Upper lobe of left lung (tissue), 6 donors: ENCODE measurements at regions not wholly inside any gene's neighbourhood (a gene's known extent, or its start where the extent isn't known, plus 50 kb on each side); places are given as distances from the start of the nearest gene placed in this dataset.

Source experiments
- ATAC-seq, 2 donors: fragments of 200-7000 bp; cut with Tn5 transposase; one replicate each; pipeline ENCODE4 v1.9.1; 2022; ENCODE audit warnings: mild to moderate bottlenecking in 2 of 2, moderate library complexity in 2 of 2; ENCODE audit not compliant: low FRiP score in 2 of 2
- DNase-seq, 2 donors: peaks; one replicate each; pipeline ENCODE4 v3.0.0-alpha.2; 2019 to 2020
- H3K27ac ChIP-seq, 4 donors: fragments of 200-600 bp; sonication (generic); one replicate each; pipeline ENCODE4 v1.5.1; 2016 to 2019
- H3K27me3 ChIP-seq, 4 donors: fragments of 200-600 bp; sonication (generic); one replicate each; pipeline ENCODE4 v1.5.1; 2017 to 2019
- H3K36me3 ChIP-seq, 4 donors: fragments of 200-600 bp; sonication (generic); one replicate each; pipeline ENCODE4 v1.5.1; 2016 to 2019
- H3K4me1 ChIP-seq, 4 donors: fragments of 200-600 bp; sonication (generic); one replicate each; pipeline ENCODE4 v1.5.1; 2018 to 2019
- H3K4me3 ChIP-seq, 4 donors: fragments of 200-600 bp; sonication (generic); one replicate each; pipeline ENCODE4 v1.5.1; 2017 to 2019; ENCODE audit warnings: mild to moderate bottlenecking in 2 of 4, moderate library complexity in 1 of 4
- H3K9me3 ChIP-seq, 4 donors: fragments of 200-600 bp; sonication (generic); one replicate each; pipeline ENCODE4 v1.5.1; 2018 to 2019
- EP300 ChIP-seq, 4 donors: sonication (generic); formaldehyde crosslinking; IDR thresholded peaks; one replicate each; pipeline ENCODE4 v1.5.1; 2017; ENCODE audit warnings: antibody characterized with exemption in 4 of 4, control low read depth in 2 of 4
- POLR2A ChIP-seq, 4 donors: fragments of 450-650 bp; IDR thresholded peaks; one replicate each; pipeline ENCODE4 v1.5.1; 2016 to 2017; ENCODE audit warnings: antibody characterized with exemption in 4 of 4, mild to moderate bottlenecking in 2 of 4
- POLR2AphosphoS5 ChIP-seq, 2 donors: sonication (generic); formaldehyde crosslinking; IDR thresholded peaks; one replicate each; pipeline ENCODE4 v1.5.1; 2017; ENCODE audit warnings: antibody characterized with exemption in 2 of 2
- WGBS, 2 donors: methylation state at CpG; one replicate each; pipeline ENCODE4 v1.1.5; 2017 to 2018; 5-methylcytosine and 5-hydroxymethylcytosine counted together
- TF ChIP-seq, protein P1 (sequence below), 6 experiments: fragments of 450-650 bp in 4 of 6; fragments of 200-600 bp in 2 of 6; sonication (generic) in 2 of 6; IDR thresholded peaks; one replicate each; pipeline ENCODE4 v1.5.1; 2016 to 2019; ENCODE audit warnings: antibody characterized with exemption in 6 of 6
- donor health status: DM: no; HTN: no; CAD: no; lungs with moderate emphysema.
- donor health status: DM: no; HTN: yes; CAD: no; lungs with severe emphysema.

DNA sequence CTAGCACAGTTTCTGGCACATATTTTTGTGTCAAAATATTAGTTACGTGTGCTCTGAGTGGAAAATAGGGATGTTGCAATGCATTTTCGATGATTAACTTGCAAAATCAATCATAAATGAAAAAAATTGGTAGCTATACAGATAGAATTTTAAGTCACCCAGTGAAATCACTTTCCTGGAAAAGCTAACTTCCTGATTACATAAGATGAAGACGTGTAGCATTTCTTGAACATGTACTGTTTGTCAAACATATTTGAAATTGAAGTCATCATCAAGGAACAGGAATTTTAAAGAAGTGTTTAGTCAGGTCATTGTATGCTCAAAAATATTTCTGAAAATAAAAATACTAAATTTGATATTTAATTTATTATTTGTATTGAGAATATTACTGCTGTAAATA lies 977.7 kb downstream of the PLOD2 start:
- Histone ChIP-seq H3K36me3 (no peaks in the 10 kb centered on the region), H3K9me3 (no peaks in the 10 kb centered on the region), H3K27me3 (no peaks in the 10 kb centered on the region), H3K27ac (no peak overlapping the region), H3K4me3 (no peak overlapping the region), H3K4me1 (peaks cover 0 to 5% (median 0%) of the 10 kb centered on the region in 4 donors)
- ATAC-seq (no peak), DNase-seq (no peak)
- no peak for TF ChIP-seq POLR2A (IDR thresholded peaks at IDR 0.05)
- no peak for TF ChIP-seq POLR2AphosphoS5 (IDR thresholded peaks at IDR 0.05)
- TF ChIP-seq, protein P1, sequence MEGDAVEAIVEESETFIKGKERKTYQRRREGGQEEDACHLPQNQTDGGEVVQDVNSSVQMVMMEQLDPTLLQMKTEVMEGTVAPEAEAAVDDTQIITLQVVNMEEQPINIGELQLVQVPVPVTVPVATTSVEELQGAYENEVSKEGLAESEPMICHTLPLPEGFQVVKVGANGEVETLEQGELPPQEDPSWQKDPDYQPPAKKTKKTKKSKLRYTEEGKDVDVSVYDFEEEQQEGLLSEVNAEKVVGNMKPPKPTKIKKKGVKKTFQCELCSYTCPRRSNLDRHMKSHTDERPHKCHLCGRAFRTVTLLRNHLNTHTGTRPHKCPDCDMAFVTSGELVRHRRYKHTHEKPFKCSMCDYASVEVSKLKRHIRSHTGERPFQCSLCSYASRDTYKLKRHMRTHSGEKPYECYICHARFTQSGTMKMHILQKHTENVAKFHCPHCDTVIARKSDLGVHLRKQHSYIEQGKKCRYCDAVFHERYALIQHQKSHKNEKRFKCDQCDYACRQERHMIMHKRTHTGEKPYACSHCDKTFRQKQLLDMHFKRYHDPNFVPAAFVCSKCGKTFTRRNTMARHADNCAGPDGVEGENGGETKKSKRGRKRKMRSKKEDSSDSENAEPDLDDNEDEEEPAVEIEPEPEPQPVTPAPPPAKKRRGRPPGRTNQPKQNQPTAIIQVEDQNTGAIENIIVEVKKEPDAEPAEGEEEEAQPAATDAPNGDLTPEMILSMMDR (IDR thresholded peaks at IDR 0.05) = no peak
- TF ChIP-seq EP300 (IDR thresholded peaks at IDR 0.05) = no peak
- 40 to 47% methylated on average over 3 of the region's 3 CpGs for WGBS, 2 donors

- Histone ChIP-seq H3K4me3 (no peak overlapping the region), H3K27me3 (no peaks in the 10 kb centered on the region), H3K9me3 (no peaks in the 10 kb centered on the region), H3K4me1 (no peaks in the 10 kb centered on the region), H3K27ac (no peak overlapping the region), H3K36me3 (no peaks in the 10 kb centered on the region)
- no peak for DNase-seq
- 85 to 93% methylated on average over 2 of the region's 2 CpGs for WGBS, 2 donors
- TF ChIP-seq EP300 (IDR thresholded peaks at IDR 0.05) (no peak), POLR2AphosphoS5 (IDR thresholded peaks at IDR 0.05) (no peak), POLR2A (IDR thresholded peaks at IDR 0.05) (no peak)
- TF ChIP-seq, protein P1 (IDR thresholded peaks at IDR 0.05) = no peak
- ATAC-seq = no peak
Observed at GRCh38 chr3:145188079-145188770, 972.8 kb downstream of the PLOD2 start.

- H3K4me1 ChIP-seq = no peaks in the 10 kb centered on the region
- no peaks in the 10 kb centered on the region for H3K36me3 ChIP-seq
- DNase-seq (no peak), ATAC-seq (no peak)
- H3K27me3 ChIP-seq = no peaks in the 10 kb centered on the region
- no peak overlapping the region for H3K27ac ChIP-seq
- no peaks in the 10 kb centered on the region for H3K9me3 ChIP-seq
- 91 to 92% methylated on average over 2 of the region's 2 CpGs for WGBS, 2 donors
- TF ChIP-seq POLR2AphosphoS5 (IDR thresholded peaks at IDR 0.05) = no peak
- TF ChIP-seq EP300 (IDR thresholded peaks at IDR 0.05) = no peak
- TF ChIP-seq POLR2A (IDR thresholded peaks at IDR 0.05) = no peak
- TF ChIP-seq, protein P1 (IDR thresholded peaks at IDR 0.05) = no peak
- no peak overlapping the region for H3K4me3 ChIP-seq
Observed at GRCh38 chr3:145190138-145190537, 970.8 kb downstream of the PLOD2 start.

- WGBS, 2 donors = 77 to 87% methylated on average over 1 of the region's 1 CpG
- H3K36me3 ChIP-seq = no peaks in the 10 kb centered on the region
- no peaks in the 10 kb centered on the region for H3K4me1 ChIP-seq
- no peak overlapping the region for H3K4me3 ChIP-seq
- H3K9me3 ChIP-seq = no peaks in the 10 kb centered on the region
- H3K27ac ChIP-seq = no peak overlapping the region
- no peaks in the 10 kb centered on the region for H3K27me3 ChIP-seq
- TF ChIP-seq POLR2A (IDR thresholded peaks at IDR 0.05) (no peak), POLR2AphosphoS5 (IDR thresholded peaks at IDR 0.05) (no peak), EP300 (IDR thresholded peaks at IDR 0.05) (no peak)
- TF ChIP-seq, protein P1 (IDR thresholded peaks at IDR 0.05) = no peak
- no peak for DNase-seq
- ATAC-seq = no peak
Observed at GRCh38 chr3:145190761-145191160, 970.2 kb downstream of the PLOD2 start.

DNA sequence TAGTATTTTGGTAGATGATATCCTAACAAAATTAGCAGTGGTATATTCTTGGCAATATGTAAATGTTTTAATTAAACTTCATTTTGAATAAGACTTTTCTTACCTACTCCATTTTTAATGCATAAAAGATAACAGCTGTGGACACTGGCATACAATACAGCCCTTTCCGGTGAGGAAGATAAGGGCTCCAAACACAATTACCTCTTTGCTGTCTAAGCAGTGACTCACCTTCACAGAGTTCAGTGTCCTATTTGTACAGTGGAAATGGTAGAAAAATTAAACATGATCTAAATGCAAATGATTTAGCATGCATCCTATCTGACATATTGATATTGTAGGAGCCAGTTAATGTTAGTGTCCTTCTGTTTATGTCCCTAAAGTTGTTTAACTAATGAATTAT lies 969.4 kb downstream of the PLOD2 start:
- Histone ChIP-seq H3K9me3 (no peaks in the 10 kb centered on the region), H3K27me3 (no peaks in the 10 kb centered on the region), H3K4me3 (no peak overlapping the region), H3K4me1 (no peaks in the 10 kb centered on the region), H3K27ac (no peak overlapping the region), H3K36me3 (no peaks in the 10 kb centered on the region)
- WGBS, 2 donors = 86 to 100% methylated on average over 1 of the region's 1 CpG
- ATAC-seq = no peak
- no peak for TF ChIP-seq POLR2AphosphoS5 (IDR thresholded peaks at IDR 0.05)
- TF ChIP-seq POLR2A (IDR thresholded peaks at IDR 0.05) = no peak
- TF ChIP-seq, protein P1 (IDR thresholded peaks at IDR 0.05) = no peak
- no peak for TF ChIP-seq EP300 (IDR thresholded peaks at IDR 0.05)
- DNase-seq = no peak
